GM03348 (cell line): ENCODE measurements at regions not wholly inside any gene's neighbourhood (a gene's known extent, or its start where the extent isn't known, plus 50 kb on each side); places are given as distances from the start of the nearest gene placed in this dataset.
"Not testable (repeated sequence)": the region's sequence is repeated elsewhere in the genome, so short reads cannot be mapped to it uniquely, and the experiment has no call there.

Source experiments
- DNase-seq: peaks from one replicate; pipeline ENCODE4 v3.0.0; 2012; ENCODE audit warnings: low spot score

- no peak for DNase-seq
Observed at GRCh38 chr5:110923971-110924370, 147.5 kb upstream of the TSLP start.

GRCh38 chr5:110925398-110925797 is 146.1 kb upstream of the TSLP start:
- DNase-seq = peak; percentile 25

- DNase-seq = no peak
Observed at GRCh38 chr5:110925916-110926315, 145.6 kb upstream of the TSLP start.

- no peak for DNase-seq
Observed at GRCh38 chr5:110932755-110933488, 138.6 kb upstream of the TSLP start.

- DNase-seq = no peak
Observed at GRCh38 chr5:110940136-110940535, 131.4 kb upstream of the TSLP start.

GRCh38 chr5:110945874-110946436 is 125.6 kb upstream of the TSLP start:
- DNase-seq = no peak

GRCh38 chr5:110951373-110951791 is 120.1 kb upstream of the TSLP start:
- no peak for DNase-seq

GRCh38 chr5:110956280-110956912 is 115.1 kb upstream of the TSLP start:
- no peak for DNase-seq

GRCh38 chr5:110956913-110957813 is 114.3 kb upstream of the TSLP start:
- no peak for DNase-seq

- DNase-seq = no peak
Observed at GRCh38 chr5:110957934-110958333, 113.6 kb upstream of the TSLP start.

- no peak for DNase-seq
Observed at GRCh38 chr5:110963495-110963894, 108.0 kb upstream of the TSLP start.

GRCh38 chr5:110965773-110966581 is 105.5 kb upstream of the TSLP start:
- no peak for DNase-seq

GRCh38 chr5:110968246-110969005 is 103.1 kb upstream of the TSLP start:
- no peak for DNase-seq

GRCh38 chr5:110969502-110969901 is 102.0 kb upstream of the TSLP start:
- no peak for DNase-seq

- no peak for DNase-seq
Observed at GRCh38 chr5:110973510-110973909, 98.0 kb upstream of the TSLP start.

GRCh38 chr5:110977915-110978314 is 93.6 kb upstream of the TSLP start:
- DNase-seq = no peak

GRCh38 chr5:110985882-110986281 is 85.6 kb upstream of the TSLP start:
- DNase-seq = not testable (repeated sequence)

- DNase-seq = not testable (repeated sequence)
Observed at GRCh38 chr5:110987573-110987972, 83.9 kb upstream of the TSLP start.

GRCh38 chr5:110996742-110997141 is 74.8 kb upstream of the TSLP start:
- no peak for DNase-seq

GRCh38 chr5:111002036-111002435 is 69.5 kb upstream of the TSLP start:
- no peak for DNase-seq

GRCh38 chr5:111003623-111004022 is 67.9 kb upstream of the TSLP start:
- no peak for DNase-seq
